ENCODE measurements at regions not wholly inside any gene's neighbourhood (a gene's known extent, or its start where the extent isn't known, plus 50 kb on each side); places are given as distances from the start of the nearest gene placed in this dataset.

- H3K27ac ChIP-seq = no peak overlapping the region
- intact Hi-C loops (cut with DNase I) = loop anchor here in 1 of 4 donors (5.0 kb wide), 1 partner anchor 1193 kb away; no protein-coding TSS in a partner anchor
- H3K4me1 ChIP-seq (ENCODE audit: insufficient read depth) = no peaks in the 10 kb centered on the region
- H3K36me3 ChIP-seq = no peaks in the 10 kb centered on the region
- H3K9me3 ChIP-seq = no peaks in the 10 kb centered on the region
- H3K27me3 ChIP-seq = no peaks in the 10 kb centered on the region
- H3K4me3 ChIP-seq = no peak overlapping the region
- TF ChIP-seq CTCF (IDR thresholded peaks at IDR 0.05) (no peak), POLR2A (IDR thresholded peaks at IDR 0.05) (no peak), EP300 (IDR thresholded peaks at IDR 0.05) (no peak)
- DNase-seq = no peak
- 30 to 50% (median 44%) methylated on average over 10 of the region's 10 CpGs for WGBS, 3 donors
Measured at GRCh38 chr14:58783792-58784511, 146.2 kb downstream of the DACT1 start.

- WGBS, 3 donors = 93 to 100% (median 97%) methylated on average over 1 of the region's 1 CpG
- Histone ChIP-seq H3K36me3 (no peaks in the 10 kb centered on the region), H3K9me3 (no peaks in the 10 kb centered on the region), H3K27ac (no peak overlapping the region), H3K4me1 (ENCODE audit: insufficient read depth) (peaks cover 6% of the 10 kb centered on the region), H3K4me3 (no peak overlapping the region), H3K27me3 (no peaks in the 10 kb centered on the region)
- no peak for DNase-seq
- intact Hi-C loops (cut with DNase I) = loop anchor here in 1 of 4 donors (5.0 kb wide), 1 partner anchor 1192 kb away; no protein-coding TSS in a partner anchor
- TF ChIP-seq EP300 (IDR thresholded peaks at IDR 0.05) = no peak
- TF ChIP-seq CTCF (IDR thresholded peaks at IDR 0.05) = no peak
- no peak for TF ChIP-seq POLR2A (IDR thresholded peaks at IDR 0.05)
Measured at GRCh38 chr14:58784931-58785330, 147.2 kb downstream of the DACT1 start.

DNA sequence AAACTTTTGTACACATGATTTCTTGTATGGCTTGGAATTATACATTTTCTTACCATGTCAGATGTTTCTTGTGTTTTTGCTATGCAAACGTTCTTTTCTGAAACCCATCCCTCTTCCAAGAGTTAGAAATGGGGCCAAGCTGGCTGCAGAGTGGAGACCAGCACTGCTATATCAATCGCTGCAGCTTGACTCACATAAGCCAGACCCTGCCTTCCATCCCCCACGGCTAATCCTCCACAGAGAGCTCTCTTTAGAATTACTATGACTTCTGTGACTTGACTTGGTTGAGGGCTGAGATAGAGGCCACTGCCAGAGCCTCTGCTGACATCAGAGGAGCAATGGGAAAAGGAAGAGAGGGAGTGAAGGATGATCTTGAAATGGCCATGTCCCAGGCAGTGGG is 147.9 kb downstream of the DACT1 start:
- H3K27me3 ChIP-seq = no peaks in the 10 kb centered on the region
- peaks cover 7% of the 10 kb centered on the region for H3K4me1 ChIP-seq (ENCODE audit: insufficient read depth)
- TF ChIP-seq EP300 (IDR thresholded peaks at IDR 0.05) (no peak), CTCF (IDR thresholded peaks at IDR 0.05) (no peak)
- no peaks in the 10 kb centered on the region for H3K36me3 ChIP-seq
- H3K27ac ChIP-seq = no peak overlapping the region
- H3K4me3 ChIP-seq = no peak overlapping the region
- 68 to 85% (median 79%) methylated on average over 3 of the region's 3 CpGs for WGBS, 3 donors
- intact Hi-C loops (cut with DNase I) = no loop called here
- no peaks in the 10 kb centered on the region for H3K9me3 ChIP-seq
- no peak for DNase-seq

DNA sequence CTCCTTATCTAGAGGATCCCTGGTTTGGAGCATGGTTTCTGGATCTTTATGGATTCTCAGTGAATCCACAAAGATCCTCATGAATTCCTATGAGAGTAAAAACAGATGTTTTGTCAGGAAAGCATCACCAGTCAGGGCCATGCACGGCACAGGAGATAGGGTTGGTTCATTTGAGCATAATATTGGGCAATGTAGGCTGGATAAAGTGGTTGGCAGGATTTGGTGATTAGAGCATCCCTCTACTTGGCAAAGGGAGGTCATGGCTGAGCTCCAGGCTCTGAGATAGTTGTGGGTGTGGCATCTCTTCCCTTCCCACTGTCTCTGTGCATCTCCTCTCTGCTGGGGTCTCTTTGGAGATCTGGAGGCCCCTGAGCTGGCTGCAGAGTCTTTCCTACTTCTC is 149.8 kb downstream of the DACT1 start:
- Histone ChIP-seq H3K4me1 (ENCODE audit: insufficient read depth) (peaks cover 7% of the 10 kb centered on the region), H3K36me3 (no peaks in the 10 kb centered on the region), H3K9me3 (no peaks in the 10 kb centered on the region), H3K4me3 (no peak overlapping the region), H3K27ac (no peak overlapping the region), H3K27me3 (no peaks in the 10 kb centered on the region)
- no peak for DNase-seq
- TF ChIP-seq EP300 (IDR thresholded peaks at IDR 0.05) (no peak), CTCF (IDR thresholded peaks at IDR 0.05) (no peak)
- intact Hi-C loops (cut with DNase I) = no loop called here
- WGBS, 3 donors = 77 to 91% (median 82%) methylated on average over 1 of the region's 1 CpG
